HCT116 (cell line): ENCODE measurements at regions not wholly inside any gene's neighbourhood (a gene's known extent, or its start where the extent isn't known, plus 50 kb on each side); places are given as distances from the start of the nearest gene placed in this dataset.

ENCODE experiments used
- CTCF ChIP-seq, 3 experiments: fragments of 200-600 bp in 1 of 3; sonication (generic) in 1 of 3; IDR thresholded peaks in 2 of 3; conservative IDR thresholded peaks in 1 of 3; 2 replicates each; pipeline ENCODE4 v1.5.1; 2012 to 2017; ENCODE audit warnings: low read depth in 2 of 3, low read length in 2 of 3, antibody characterized with exemption in 1 of 3, borderline replicate concordance in 1 of 3, control low read depth in 1 of 3, mild to moderate bottlenecking in 1 of 3, mixed read lengths in 1 of 3, mixed run types in 1 of 3, moderate library complexity in 1 of 3; ENCODE audit not compliant: insufficient read depth in 1 of 3
- POLR2A ChIP-seq: IDR thresholded peaks from 2 replicates; pipeline ENCODE4 v1.7.0; 2011; ENCODE audit warnings: borderline replicate concordance; ENCODE audit not compliant: insufficient read depth, insufficient read length; ENCODE audit errors: extremely low read depth

DNA sequence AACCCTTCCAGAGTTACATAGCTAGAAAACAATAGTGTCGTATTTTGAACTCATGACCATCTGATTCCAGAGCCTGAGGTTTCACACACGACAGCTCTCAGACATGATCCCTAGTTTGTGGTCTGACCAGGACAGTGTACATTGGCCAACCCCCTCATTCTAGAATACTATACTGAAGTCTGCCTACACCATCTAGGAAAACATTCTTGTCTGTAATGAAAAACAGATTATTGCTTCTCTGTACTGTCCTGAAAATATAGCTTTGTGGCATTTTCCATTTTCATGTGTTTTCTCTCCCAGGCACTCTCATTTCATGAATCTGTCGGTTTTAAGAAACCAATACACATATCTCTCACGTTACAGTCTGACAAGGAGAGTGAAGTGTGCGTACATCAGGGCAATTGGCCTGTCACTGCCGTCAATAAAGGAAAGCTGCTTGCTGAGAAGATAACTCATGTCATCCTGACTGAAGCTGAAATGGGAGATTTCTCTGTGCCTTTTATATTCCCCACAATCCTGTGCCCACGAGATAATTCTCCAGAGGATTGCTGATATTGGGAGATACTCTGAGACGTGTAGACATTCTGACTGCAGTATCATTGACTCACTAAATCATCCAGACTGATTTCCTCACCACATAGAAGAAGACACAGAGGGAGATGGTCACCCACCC is 585.6 kb downstream of the PLPP3 start:
- TF ChIP-seq CTCF (IDR thresholded peaks at IDR 0.05 in 2 of 3, conservative IDR thresholded peaks at IDR 0.05 in 1 of 3; ENCODE audit: borderline replicate concordance in 1 of 3, insufficient read depth in 1 of 3, low read depth in 2 of 3, low read length in 2 of 3) (no peak), POLR2A (no peak)
